Choroid plexus epithelial cell (primary cell): ENCODE measurements at regions not wholly inside any gene's neighbourhood (a gene's known extent, or its start where the extent isn't known, plus 50 kb on each side); places are given as distances from the start of the nearest gene placed in this dataset.
A peak's percentile ranks its signal among the peaks of the same experiment; 100 is the strongest.

ENCODE experiments used
- DNase-seq: peaks from one replicate; pipeline ENCODE4 v3.0.0-alpha.2; 2010; ENCODE audit warnings: low read depth
- H3K4me3 ChIP-seq: 2 replicates; pipeline ENCODE4 v1.5.1; 2011; ENCODE audit warnings: low read depth, mild to moderate bottlenecking, control low read depth, low read length, moderate library complexity
- CTCF ChIP-seq: conservative IDR thresholded peaks from 2 replicates; pipeline ENCODE4 v1.5.1; 2011; ENCODE audit warnings: low read depth, mild to moderate bottlenecking, control low read depth, inconsistent platforms, low read length, moderate library complexity

- H3K4me3 ChIP-seq, result no peak overlapping the region
- no peak for DNase-seq
Observed at GRCh38 chr2:17301437-17301836, 216.8 kb downstream of the RAD51AP2 start.

GRCh38 chr2:17299891-17300540 is 218.2 kb downstream of the RAD51AP2 start:
- DNase-seq, result peak; percentile 94
- no peak for TF ChIP-seq CTCF
- H3K4me3 ChIP-seq, result no peak overlapping the region

More at GRCh38 chr2:17301437-17301836, 216.8 kb downstream of the RAD51AP2 start:
- TF ChIP-seq CTCF, result no peak

- TF ChIP-seq CTCF, result no peak
- peak; percentile 42 for DNase-seq
- no peak overlapping the region for H3K4me3 ChIP-seq
Observed at GRCh38 chr2:17298453-17298852, 219.8 kb downstream of the RAD51AP2 start.

- TF ChIP-seq CTCF, result no peak
Observed at GRCh38 chr2:17296686-17297085, 221.6 kb downstream of the RAD51AP2 start.

GRCh38 chr2:17289669-17290068 is 228.6 kb downstream of the RAD51AP2 start:
- no peak overlapping the region for H3K4me3 ChIP-seq
- DNase-seq, result no peak
- TF ChIP-seq CTCF, result no peak

More at GRCh38 chr2:17296686-17297085, 221.6 kb downstream of the RAD51AP2 start:
- DNase-seq, result no peak
- no peak overlapping the region for H3K4me3 ChIP-seq

- H3K4me3 ChIP-seq, result no peak overlapping the region
- no peak for TF ChIP-seq CTCF
- DNase-seq, result no peak
Observed at GRCh38 chr2:17287183-17287582, 231.1 kb downstream of the RAD51AP2 start.

- DNase-seq, result no peak
- TF ChIP-seq CTCF, result no peak
- H3K4me3 ChIP-seq, result no peak overlapping the region
Observed at GRCh38 chr2:17282826-17283225, 235.4 kb downstream of the RAD51AP2 start.
